Neuronal stem cell (in vitro differentiated cells): ENCODE measurements at regions not wholly inside any gene's neighbourhood (a gene's known extent, or its start where the extent isn't known, plus 50 kb on each side); places are given as distances from the start of the nearest gene placed in this dataset.

Experiments used
- DNase-seq: peaks from one replicate; pipeline ENCODE4 v3.0.0-alpha.2; 2013; ENCODE audit warnings: low spot score
- H2AFZ ChIP-seq: one replicate; pipeline ENCODE4 v1.6.1; 2013; ENCODE audit warnings: mild to moderate bottlenecking, low read length, inconsistent platforms
- H2AK5ac ChIP-seq: 2 replicates; pipeline ENCODE4 v1.6.1; 2013; ENCODE audit warnings: low read depth, mild to moderate bottlenecking, inconsistent platforms, low read length, moderate library complexity, mixed read lengths
- H2BK120ac ChIP-seq: 2 replicates; pipeline ENCODE4 v1.6.1; 2013; ENCODE audit warnings: low read depth, mild to moderate bottlenecking, inconsistent platforms, low read length, moderate library complexity, mixed read lengths
- H2BK12ac ChIP-seq: one replicate; pipeline ENCODE4 v1.6.1; 2013; ENCODE audit warnings: low read length, inconsistent platforms
- H2BK15ac ChIP-seq: 2 replicates; pipeline ENCODE4 v1.6.1; 2013; ENCODE audit warnings: mild to moderate bottlenecking, low read length, inconsistent platforms, mixed read lengths
- H2BK5ac ChIP-seq: one replicate; pipeline ENCODE4 v1.6.1; 2013; ENCODE audit warnings: inconsistent platforms, mild to moderate bottlenecking, low read length, moderate library complexity
- H3K14ac ChIP-seq: one replicate; pipeline ENCODE4 v1.6.1; 2013; ENCODE audit warnings: low read length, inconsistent platforms
- H3K18ac ChIP-seq: 2 replicates; pipeline ENCODE4 v1.6.1; 2013; ENCODE audit warnings: low read length, inconsistent platforms
- H3K23ac ChIP-seq: 2 replicates; pipeline ENCODE4 v1.6.1; 2013; ENCODE audit warnings: low read depth, mild to moderate bottlenecking, mixed read lengths, low read length, inconsistent platforms; ENCODE audit not compliant: poor library complexity
- H3K27ac ChIP-seq: replicated peaks from 3 replicates; pipeline ENCODE4 v1.5.1; 2013; ENCODE audit warnings: low read length, inconsistent platforms
- H3K27me3 ChIP-seq, 3 experiments: 2 replicates each; pipeline ENCODE4 v1.6.1; 2013; ENCODE audit warnings: low read length in 3 of 3, mild to moderate bottlenecking in 2 of 3, inconsistent platforms in 1 of 3, low read depth in 1 of 3, mixed read lengths in 1 of 3, moderate library complexity in 1 of 3; ENCODE audit not compliant: control insufficient read depth in 3 of 3, insufficient read depth in 3 of 3
- H3K36me3 ChIP-seq, 2 donors: replicated peaks in 1 of 2; 2 replicates each; pipeline ENCODE4 v1.6.1; 2013; ENCODE audit warnings: low read length in 2 of 2; ENCODE audit not compliant: control insufficient read depth in 2 of 2, insufficient read depth in 2 of 2
- H3K4ac ChIP-seq: 2 replicates; pipeline ENCODE4 v1.6.1; 2013; ENCODE audit warnings: inconsistent platforms, mild to moderate bottlenecking, low read length, moderate library complexity
- H3K4me1 ChIP-seq, 2 donors: 1 replicate in 1 of 2; 2 replicates in 1 of 2; pipeline ENCODE4 v1.6.1; 2013; ENCODE audit warnings: low read length in 2 of 2, low read depth in 1 of 2; ENCODE audit not compliant: control insufficient read depth in 2 of 2, insufficient read depth in 1 of 2
- H3K4me2 ChIP-seq: one replicate; pipeline ENCODE4 v1.6.1; 2013; ENCODE audit warnings: mild to moderate bottlenecking, low read length, inconsistent platforms; ENCODE audit not compliant: insufficient read depth, poor library complexity, severe bottlenecking
- H3K4me3 ChIP-seq, 2 donors: 2 replicates each; pipeline ENCODE4 v1.5.1; 2013; ENCODE audit warnings: low read length in 2 of 2, mild to moderate bottlenecking in 2 of 2, inconsistent platforms in 1 of 2, moderate library complexity in 1 of 2
- H3K79me1 ChIP-seq: one replicate; pipeline ENCODE4 v1.6.1; 2013; ENCODE audit warnings: low read depth, mild to moderate bottlenecking, inconsistent platforms, low read length, moderate library complexity
- H3K9ac ChIP-seq: one replicate; pipeline ENCODE4 v1.6.1; 2013; ENCODE audit warnings: mild to moderate bottlenecking, low read depth, low read length, inconsistent platforms; ENCODE audit not compliant: poor library complexity
- H3K9me3 ChIP-seq, 2 donors: replicated peaks in 1 of 2; 2 replicates each; pipeline versions ENCODE3 to v1.6.1; 2013; ENCODE audit warnings: low read length in 2 of 2, mild to moderate bottlenecking in 2 of 2, inconsistent platforms in 1 of 2, low read depth in 1 of 2, mixed read lengths in 1 of 2, moderate library complexity in 1 of 2; ENCODE audit not compliant: control insufficient read depth in 2 of 2, insufficient read depth in 1 of 2
- H4K8ac ChIP-seq: one replicate; pipeline ENCODE4 v1.6.1; 2013; ENCODE audit warnings: low read depth, mild to moderate bottlenecking, inconsistent platforms, low read length, moderate library complexity
- H4K91ac ChIP-seq: one replicate; pipeline ENCODE4 v1.6.1; 2013; ENCODE audit warnings: low read length, low read depth, mild to moderate bottlenecking, inconsistent platforms; ENCODE audit not compliant: poor library complexity
- WGBS, 2 donors: extraction: QIAGEN DNeasy Blood & Tissue Kit; methylation state at CpG; one replicate each; pipeline ENCODE4 v1.1.7; 2013; ENCODE audit warnings: missing lambda C conversion rate in 2 of 2, mixed read lengths in 1 of 2; ENCODE audit not compliant: insufficient read length in 2 of 2, insufficient replicate concordance in 1 of 2; ENCODE audit errors: extremely low coverage in 2 of 2; 5-methylcytosine and 5-hydroxymethylcytosine counted together

DNA sequence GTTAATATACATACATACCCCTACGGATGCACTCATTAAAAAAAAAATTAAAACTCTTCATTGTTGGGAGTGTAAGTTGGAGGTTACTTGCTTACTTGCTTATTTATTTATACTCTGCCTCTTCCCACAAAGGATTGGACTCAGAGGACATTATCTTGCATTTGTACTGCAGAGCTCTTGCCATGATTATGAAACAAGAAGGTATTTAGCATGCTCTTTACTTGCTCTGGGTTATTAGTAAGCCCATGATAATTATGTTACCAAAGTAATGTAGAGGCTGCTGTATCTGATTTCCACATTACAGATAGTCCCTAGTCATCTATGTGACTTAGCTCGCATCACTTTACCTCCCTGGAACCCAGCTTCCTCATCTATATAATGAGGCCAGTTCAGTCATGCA lies 355.1 kb upstream of the PTBP2 start:
- DNase-seq = no peak
- H3K18ac ChIP-seq = no peak overlapping the region
- no CpG with 5 or more reads among the region's 2 CpGs for WGBS, 2 donors

DNA sequence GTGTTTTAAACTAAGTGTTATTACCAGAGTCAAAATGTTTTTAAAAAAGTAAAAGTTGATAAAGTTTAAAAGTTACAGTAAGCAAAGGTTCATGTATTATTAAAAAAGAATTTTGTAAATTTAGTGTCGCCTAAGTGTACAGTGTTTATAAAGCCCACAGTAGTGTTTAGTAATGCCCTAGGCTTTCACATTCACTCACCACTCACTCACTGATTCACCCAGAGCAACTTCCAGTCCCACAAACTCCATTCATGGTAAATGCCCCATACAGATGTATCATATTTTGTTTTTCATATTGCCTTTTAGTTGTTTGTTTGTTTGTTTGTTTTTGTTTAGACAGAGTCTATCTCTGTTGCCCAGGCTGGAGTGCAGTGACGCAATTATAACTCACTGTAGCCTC lies 353.8 kb upstream of the PTBP2 start:
- no peak overlapping the region for H2BK12ac ChIP-seq
- H3K4me2 ChIP-seq = no peak overlapping the region

More for the DNA sequence above, 355.1 kb upstream of the PTBP2 start:
- no peak overlapping the region for H3K9ac ChIP-seq
- H3K27ac ChIP-seq = no peak overlapping the region
- H3K9me3 ChIP-seq = no peaks in the 10 kb centered on the region
- H3K36me3 ChIP-seq = no peaks in the 10 kb centered on the region
- no peak overlapping the region for H4K8ac ChIP-seq
- H3K23ac ChIP-seq = no peak overlapping the region
- no peak overlapping the region for H4K91ac ChIP-seq
- H3K4me2 ChIP-seq = no peak overlapping the region
- H2AFZ ChIP-seq = no peak overlapping the region
- no peak overlapping the region for H3K4me3 ChIP-seq
- H2BK120ac ChIP-seq = no peak overlapping the region
- no peak overlapping the region for H3K14ac ChIP-seq
- peaks cover 0 to 1% of the 10 kb centered on the region in 2 donors for H3K4me1 ChIP-seq
- no peak overlapping the region for H3K4ac ChIP-seq
- H2BK15ac ChIP-seq = no peak overlapping the region
- no peak overlapping the region for H2BK5ac ChIP-seq
- no peaks in the 10 kb centered on the region for H3K27me3 ChIP-seq
- no peak overlapping the region for H2BK12ac ChIP-seq
- H2AK5ac ChIP-seq = no peak overlapping the region
- H3K79me1 ChIP-seq = no peaks in the 10 kb centered on the region

DNA sequence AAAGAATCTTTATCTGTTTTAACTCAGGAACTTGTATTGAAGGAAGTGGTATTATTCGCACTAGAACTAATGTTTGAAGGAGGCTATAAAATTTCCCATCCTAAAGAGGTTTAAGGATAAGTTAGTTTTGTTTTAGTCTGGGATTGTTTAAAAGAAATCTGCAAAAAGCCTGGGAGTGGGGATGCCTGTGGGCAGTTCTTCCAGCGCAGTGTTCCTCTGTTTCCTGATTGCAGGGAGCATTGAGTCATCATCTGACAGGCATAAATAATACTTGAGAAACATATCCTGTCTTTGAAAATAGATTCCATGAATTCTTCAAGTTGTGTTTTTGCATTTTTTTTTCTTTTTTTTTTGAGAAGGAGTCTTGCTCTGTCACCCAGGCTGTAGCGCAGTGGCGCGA lies 350.8 kb upstream of the PTBP2 start:
- H3K79me1 ChIP-seq = no peaks in the 10 kb centered on the region
- H3K4ac ChIP-seq = no peak overlapping the region
- no peak overlapping the region for H2BK120ac ChIP-seq
- H3K27me3 ChIP-seq = no peaks in the 10 kb centered on the region
- H3K23ac ChIP-seq = no peak overlapping the region
- H3K14ac ChIP-seq = no peak overlapping the region
- WGBS, 2 donors = no CpG with 5 or more reads among the region's 5 CpGs
- H4K8ac ChIP-seq = no peak overlapping the region
- no peak for DNase-seq
- H2AK5ac ChIP-seq = no peak overlapping the region
- H3K4me3 ChIP-seq = no peak overlapping the region
- no peaks in the 10 kb centered on the region for H3K36me3 ChIP-seq
- no peak overlapping the region for H2AFZ ChIP-seq
- H3K4me2 ChIP-seq = no peak overlapping the region
- no peak overlapping the region for H2BK12ac ChIP-seq
- no peak overlapping the region for H4K91ac ChIP-seq
- no peaks in the 10 kb centered on the region for H3K9me3 ChIP-seq
- H2BK15ac ChIP-seq = no peak overlapping the region
- H3K18ac ChIP-seq = no peak overlapping the region
- no peak overlapping the region for H3K27ac ChIP-seq
- no peak overlapping the region for H3K9ac ChIP-seq
- H2BK5ac ChIP-seq = no peak overlapping the region
- no peaks in the 10 kb centered on the region for H3K4me1 ChIP-seq

More for the DNA sequence above, 353.8 kb upstream of the PTBP2 start:
- no peak overlapping the region for H3K27ac ChIP-seq
- no peaks in the 10 kb centered on the region for H3K79me1 ChIP-seq
- H3K9ac ChIP-seq = no peak overlapping the region
- H3K23ac ChIP-seq = no peak overlapping the region
- H4K8ac ChIP-seq = no peak overlapping the region
- H4K91ac ChIP-seq = no peak overlapping the region
- DNase-seq = no peak
- no peak overlapping the region for H3K4me3 ChIP-seq
- H3K18ac ChIP-seq = no peak overlapping the region
- no peak overlapping the region for H2AFZ ChIP-seq
- H3K14ac ChIP-seq = no peak overlapping the region
- H3K9me3 ChIP-seq = no peaks in the 10 kb centered on the region
- WGBS, 2 donors = no CpG with 5 or more reads among the region's 2 CpGs
- H2AK5ac ChIP-seq = no peak overlapping the region
- H2BK15ac ChIP-seq = no peak overlapping the region
- no peak overlapping the region for H3K4ac ChIP-seq
- no peaks in the 10 kb centered on the region for H3K27me3 ChIP-seq
- H3K4me1 ChIP-seq = no peaks in the 10 kb centered on the region
- no peak overlapping the region for H2BK5ac ChIP-seq
- H2BK120ac ChIP-seq = no peak overlapping the region
- no peaks in the 10 kb centered on the region for H3K36me3 ChIP-seq

DNA sequence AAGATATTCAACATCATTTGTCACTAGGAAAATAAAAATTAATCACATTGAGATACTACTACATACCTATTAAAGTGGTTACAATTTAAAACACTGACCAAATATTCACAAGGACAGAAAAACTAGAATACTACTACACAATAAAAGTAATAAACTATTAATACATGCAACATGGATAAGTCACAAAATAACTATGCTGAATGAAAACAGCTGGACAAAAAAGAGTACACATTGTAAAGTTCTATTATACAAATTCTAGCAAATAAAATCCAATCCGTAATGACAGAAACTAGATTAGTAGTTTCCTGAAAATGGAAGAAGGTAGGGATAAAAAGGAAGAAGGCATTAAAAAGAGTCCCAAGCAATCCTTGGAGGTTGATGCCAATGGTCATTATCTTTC lies 348.7 kb upstream of the PTBP2 start:
- Histone ChIP-seq H3K4me2 (no peak overlapping the region), H2BK12ac (no peak overlapping the region), H3K79me1 (no peaks in the 10 kb centered on the region), H4K8ac (no peak overlapping the region), H2BK5ac (no peak overlapping the region), H3K27me3 (no peaks in the 10 kb centered on the region), H3K4me3 (no peak overlapping the region), H2AFZ (no peak overlapping the region), H3K9me3 (no peaks in the 10 kb centered on the region), H3K23ac (no peak overlapping the region), H3K9ac (no peak overlapping the region), H3K4ac (no peak overlapping the region), H3K27ac (no peak overlapping the region), H2BK120ac (no peak overlapping the region), H3K4me1 (no peaks in the 10 kb centered on the region), H3K36me3 (no peaks in the 10 kb centered on the region), H4K91ac (no peak overlapping the region), H3K18ac (no peak overlapping the region), H3K14ac (no peak overlapping the region), H2AK5ac (no peak overlapping the region), H2BK15ac (no peak overlapping the region)
- DNase-seq = no peak
- no CpG with 5 or more reads among the region's 1 CpG for WGBS, 2 donors
